Effector memory CD8-positive, alpha-beta T cell (primary cell): ENCODE measurements at regions not wholly inside any gene's neighbourhood (a gene's known extent, or its start where the extent isn't known, plus 50 kb on each side); places are given as distances from the start of the nearest gene placed in this dataset.

Experiments used
- ATAC-seq: fragments of 150-1000 bp; cut with Tn5 transposase; replicated peaks from 2 replicates; pipeline ENCODE4 v1.10.0; 2021; ENCODE audit warnings: mild to moderate bottlenecking, moderate library complexity
- DNase-seq, 3 experiments: peaks; one replicate each; pipeline ENCODE4 v3.0.0; 2021
- H3K27ac Mint-ChIP-seq, 2 donors: one replicate each; pipeline ENCODE4 v1.8.0; 2022; ENCODE audit warnings: mild to moderate bottlenecking in 2 of 2, mixed read lengths in 2 of 2, moderate library complexity in 2 of 2
- H3K27me3 Mint-ChIP-seq, 2 donors: one replicate each; pipeline ENCODE4 v1.8.0; 2022; ENCODE audit warnings: mixed read lengths in 2 of 2
- H3K36me3 Mint-ChIP-seq: one replicate; pipeline ENCODE4 v1.8.0; 2022; ENCODE audit warnings: mild to moderate bottlenecking, moderate library complexity, mixed read lengths; ENCODE audit not compliant: insufficient read depth
- H3K4me1 Mint-ChIP-seq, 2 donors: one replicate each; pipeline ENCODE4 v1.8.0; 2022; ENCODE audit warnings: low read depth in 2 of 2, mixed read lengths in 2 of 2
- H3K4me3 Mint-ChIP-seq, 2 donors: one replicate each; pipeline ENCODE4 v1.8.0; 2022; ENCODE audit warnings: mild to moderate bottlenecking in 2 of 2, mixed read lengths in 2 of 2, moderate library complexity in 2 of 2
- H3K9me3 Mint-ChIP-seq, 2 donors: one replicate each; pipeline ENCODE4 v1.8.0; 2022; ENCODE audit warnings: mixed read lengths in 2 of 2

- peaks cover 7 to 9% of the 10 kb centered on the region in 2 donors for H3K9me3 Mint-ChIP-seq
- no peak for ATAC-seq
- H3K27ac Mint-ChIP-seq = no peak overlapping the region
- H3K4me3 Mint-ChIP-seq = no peak overlapping the region
- H3K27me3 Mint-ChIP-seq = no peaks in the 10 kb centered on the region
- no peaks in the 10 kb centered on the region for H3K4me1 Mint-ChIP-seq
- DNase-seq = no peak
- H3K36me3 Mint-ChIP-seq = no peaks in the 10 kb centered on the region
Measured at GRCh38 chr17:70476368-70476767, 307.0 kb downstream of the KCNJ2 start.

- Mint-ChIP-seq H3K27ac (no peak overlapping the region), H3K27me3 (no peaks in the 10 kb centered on the region), H3K4me1 (no peaks in the 10 kb centered on the region), H3K36me3 (no peaks in the 10 kb centered on the region), H3K9me3 (peaks cover 7 to 14% of the 10 kb centered on the region in 2 donors), H3K4me3 (no peak overlapping the region)
- ATAC-seq (no peak), DNase-seq (no peak)
Measured at GRCh38 chr17:70478902-70479301, 309.6 kb downstream of the KCNJ2 start.

- Mint-ChIP-seq H3K9me3 (peaks cover 5 to 7% of the 10 kb centered on the region in 2 donors), H3K4me3 (no peak overlapping the region), H3K36me3 (no peaks in the 10 kb centered on the region), H3K27ac (no peak overlapping the region), H3K27me3 (no peaks in the 10 kb centered on the region), H3K4me1 (no peaks in the 10 kb centered on the region)
- no peak for DNase-seq
- ATAC-seq = no peak
Measured at GRCh38 chr17:70479779-70480178, 310.4 kb downstream of the KCNJ2 start.

GRCh38 chr17:70483624-70484023 is 314.3 kb downstream of the KCNJ2 start:
- Mint-ChIP-seq H3K4me3 (no peak overlapping the region), H3K9me3 (peaks cover 5 to 7% of the 10 kb centered on the region in 2 donors), H3K36me3 (no peaks in the 10 kb centered on the region), H3K27me3 (no peaks in the 10 kb centered on the region), H3K4me1 (no peaks in the 10 kb centered on the region), H3K27ac (no peak overlapping the region)
- ATAC-seq (no peak), DNase-seq (no peak)

GRCh38 chr17:70484050-70484449 is 314.7 kb downstream of the KCNJ2 start:
- Mint-ChIP-seq H3K9me3 (peaks cover 5 to 7% of the 10 kb centered on the region in 2 donors), H3K36me3 (no peaks in the 10 kb centered on the region), H3K4me3 (no peak overlapping the region), H3K27me3 (no peaks in the 10 kb centered on the region), H3K27ac (no peak overlapping the region), H3K4me1 (no peaks in the 10 kb centered on the region)
- ATAC-seq (no peak), DNase-seq (no peak)

GRCh38 chr17:70484496-70484895 is 315.2 kb downstream of the KCNJ2 start:
- no peak overlapping the region for H3K4me3 Mint-ChIP-seq
- no peaks in the 10 kb centered on the region for H3K36me3 Mint-ChIP-seq
- H3K4me1 Mint-ChIP-seq = no peaks in the 10 kb centered on the region
- H3K27ac Mint-ChIP-seq = no peak overlapping the region
- H3K27me3 Mint-ChIP-seq = no peaks in the 10 kb centered on the region
- H3K9me3 Mint-ChIP-seq = peaks cover 5 to 7% of the 10 kb centered on the region in 2 donors
- ATAC-seq (no peak), DNase-seq (no peak)

- no peaks in the 10 kb centered on the region for H3K27me3 Mint-ChIP-seq
- DNase-seq (no peak), ATAC-seq (no peak)
- no peaks in the 10 kb centered on the region for H3K36me3 Mint-ChIP-seq
- no peaks in the 10 kb centered on the region for H3K4me1 Mint-ChIP-seq
- peaks cover 0 to 3% of the 10 kb centered on the region in 2 donors for H3K9me3 Mint-ChIP-seq
- H3K4me3 Mint-ChIP-seq = no peak overlapping the region
- no peak overlapping the region for H3K27ac Mint-ChIP-seq
Measured at GRCh38 chr17:70492368-70492767, 323.0 kb downstream of the KCNJ2 start.

- no peak for ATAC-seq
- no peaks in the 10 kb centered on the region for H3K27me3 Mint-ChIP-seq
- H3K36me3 Mint-ChIP-seq = no peaks in the 10 kb centered on the region
- H3K4me1 Mint-ChIP-seq = no peaks in the 10 kb centered on the region
- H3K27ac Mint-ChIP-seq = no peak overlapping the region
- DNase-seq = no peak
- peaks cover 0 to 3% of the 10 kb centered on the region in 2 donors for H3K9me3 Mint-ChIP-seq
- H3K4me3 Mint-ChIP-seq = no peak overlapping the region
Measured at GRCh38 chr17:70493277-70493874, 324.0 kb downstream of the KCNJ2 start.

- ATAC-seq = no peak
- Mint-ChIP-seq H3K4me3 (no peak overlapping the region), H3K4me1 (no peaks in the 10 kb centered on the region), H3K27me3 (no peaks in the 10 kb centered on the region), H3K27ac (no peak overlapping the region), H3K9me3 (peaks cover 0 to 6% of the 10 kb centered on the region in 2 donors), H3K36me3 (no peaks in the 10 kb centered on the region)
- DNase-seq = no peak
Measured at GRCh38 chr17:70498631-70499030, 329.3 kb downstream of the KCNJ2 start.

- H3K9me3 Mint-ChIP-seq = peaks cover 0 to 6% of the 10 kb centered on the region in 2 donors
- DNase-seq (no peak), ATAC-seq (no peak)
- H3K36me3 Mint-ChIP-seq = no peaks in the 10 kb centered on the region
- H3K27ac Mint-ChIP-seq = no peak overlapping the region
- H3K4me1 Mint-ChIP-seq = no peaks in the 10 kb centered on the region
- H3K4me3 Mint-ChIP-seq = no peak overlapping the region
- H3K27me3 Mint-ChIP-seq = no peaks in the 10 kb centered on the region
Measured at GRCh38 chr17:70499067-70499786, 329.9 kb downstream of the KCNJ2 start.

GRCh38 chr17:70503449-70503848 is 334.1 kb downstream of the KCNJ2 start:
- H3K27ac Mint-ChIP-seq = no peak overlapping the region
- no peak for ATAC-seq
- no peaks in the 10 kb centered on the region for H3K4me1 Mint-ChIP-seq
- no peaks in the 10 kb centered on the region for H3K27me3 Mint-ChIP-seq
- peaks cover 1 to 6% of the 10 kb centered on the region in 2 donors for H3K9me3 Mint-ChIP-seq
- no peak overlapping the region for H3K4me3 Mint-ChIP-seq
- no peak for DNase-seq
- no peaks in the 10 kb centered on the region for H3K36me3 Mint-ChIP-seq

- Mint-ChIP-seq H3K9me3 (peaks cover 0 to 5% of the 10 kb centered on the region in 2 donors), H3K36me3 (no peaks in the 10 kb centered on the region), H3K4me3 (no peak overlapping the region), H3K4me1 (no peaks in the 10 kb centered on the region), H3K27me3 (no peaks in the 10 kb centered on the region), H3K27ac (no peak overlapping the region)
- ATAC-seq (no peak), DNase-seq (no peak)
Measured at GRCh38 chr17:70510288-70510687, 341.0 kb downstream of the KCNJ2 start.

- Mint-ChIP-seq H3K9me3 (no peaks in the 10 kb centered on the region), H3K4me1 (no peaks in the 10 kb centered on the region), H3K4me3 (no peak overlapping the region), H3K36me3 (no peaks in the 10 kb centered on the region), H3K27ac (no peak overlapping the region), H3K27me3 (no peaks in the 10 kb centered on the region)
- ATAC-seq (no peak), DNase-seq (no peak)
Measured at GRCh38 chr17:70517816-70518215, 348.5 kb downstream of the KCNJ2 start.

GRCh38 chr17:70519300-70519699 is 350.0 kb downstream of the KCNJ2 start:
- Mint-ChIP-seq H3K27me3 (no peaks in the 10 kb centered on the region), H3K4me3 (no peak overlapping the region), H3K9me3 (no peaks in the 10 kb centered on the region), H3K36me3 (no peaks in the 10 kb centered on the region), H3K4me1 (no peaks in the 10 kb centered on the region), H3K27ac (no peak overlapping the region)
- no peak for ATAC-seq
- DNase-seq = no peak
